Neural cell (in vitro differentiated cells): ENCODE measurements at regions not wholly inside any gene's neighbourhood (a gene's known extent, or its start where the extent isn't known, plus 50 kb on each side); places are given as distances from the start of the nearest gene placed in this dataset.

ENCODE experiments used
- CTCF ChIP-seq: fragments of 450-650 bp; IDR thresholded peaks from 2 replicates; pipeline ENCODE4 v1.5.1; 2014; ENCODE audit warnings: antibody characterized with exemption, mild to moderate bottlenecking, moderate library complexity; ENCODE audit not compliant: poor library complexity, severe bottlenecking
- EZH2 ChIP-seq: fragments of 200-600, 300-800 bp; shearing (Covaris generic), sonication (generic); IDR thresholded peaks from 2 replicates; pipeline ENCODE4 v1.6.1; 2014; ENCODE audit warnings: antibody characterized with exemption, low read length, borderline replicate concordance, mild to moderate bottlenecking; ENCODE audit not compliant: insufficient read depth, poor library complexity, severe bottlenecking

DNA sequence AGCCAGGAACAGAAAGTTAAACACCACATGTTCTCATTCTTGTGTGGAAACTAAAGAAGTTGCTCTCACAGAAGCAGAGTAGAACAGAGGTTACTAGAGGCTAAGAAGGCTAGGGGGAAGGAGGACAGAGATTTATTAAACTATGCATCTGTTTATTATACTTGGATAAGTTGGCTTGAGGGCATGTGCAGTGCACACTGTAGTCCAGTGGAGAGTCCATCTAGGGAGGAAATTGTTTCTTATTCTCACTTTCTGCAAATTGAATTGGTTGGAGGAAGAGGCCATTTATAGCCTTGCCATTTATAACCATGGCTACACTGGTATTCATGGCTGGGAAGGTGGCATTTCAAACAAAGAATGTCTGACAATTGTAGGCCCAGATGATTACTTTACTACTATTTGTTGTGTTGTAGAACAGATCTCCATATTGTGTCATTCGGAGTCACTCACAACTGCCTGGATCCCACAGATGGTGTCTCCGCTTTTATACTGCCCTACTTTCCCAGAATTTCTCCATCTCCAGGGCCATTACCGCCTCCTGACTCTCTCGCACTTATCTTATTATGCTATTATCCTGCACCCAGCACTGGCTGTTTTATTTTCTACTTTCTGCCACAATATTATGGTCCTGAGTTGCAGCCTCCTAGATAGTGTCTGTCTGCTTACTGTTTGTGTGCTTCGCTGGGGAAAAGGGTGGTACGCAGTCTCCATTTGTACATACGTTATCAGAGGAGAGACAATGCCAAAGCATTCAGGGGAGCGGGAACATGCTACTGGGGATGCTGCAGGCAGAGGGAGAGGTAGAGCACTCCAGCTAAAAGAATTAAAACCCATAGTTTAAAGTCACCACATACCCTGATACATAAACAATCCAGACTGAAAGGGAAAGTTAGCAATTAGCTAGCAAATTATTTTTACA is 169.3 kb upstream of the BLID start:
- TF ChIP-seq CTCF = no peak
- no peak for TF ChIP-seq EZH2
